HCT116 (cell line): ENCODE measurements at regions not wholly inside any gene's neighbourhood (a gene's known extent, or its start where the extent isn't known, plus 50 kb on each side); places are given as distances from the start of the nearest gene placed in this dataset.

ENCODE experiments used
- ATAC-seq: fragments of 200-7000 bp; cut with Tn5 transposase; 2 replicates; pipeline ENCODE4 v1.9.1; 2020; ENCODE audit warnings: mild to moderate bottlenecking, moderate library complexity
- BruUV-seq: library from RNA; stranded (reverse); fragments of 400-500 nt; replicated peaks from 2 replicates; lab custom pipeline; 2021; lab: Mats Ljungman, UMichigan
- CTCF ChIA-PET: fragments of 300-600 bp; sonication (Branson Sonifier 250); formaldehyde crosslinking; loops from one replicate; lab custom pipeline; 2021; ENCODE audit warnings: antibody characterized with exemption; lab: Charles Lee
- POLR2A ChIA-PET: fragments of 300-600, 350-600 bp; sonication (Branson Sonifier 250); formaldehyde crosslinking; loops from one replicate; lab custom pipeline; 2021; ENCODE audit warnings: antibody characterized with exemption; lab: Charles Lee
- RAD21 ChIA-PET, 2 experiments: fragments of 300-600 bp; sonication (Branson Sonifier 250); formaldehyde crosslinking; loops; one replicate each; lab custom pipeline; 2023; ENCODE audit warnings: low total read pairs in 2 of 2; ENCODE audit not compliant: uncharacterized antibody in 2 of 2, unreplicated experiment in 2 of 2, low non-redundant PET in 1 of 2; lab: Charles Lee
- DNase-seq: peaks from one replicate; pipeline ENCODE4 v3.0.0-alpha.2; 2010; ENCODE audit warnings: low read depth, low spot score
- H2AFZ ChIP-seq: fragments of 200-600 bp; shearing (Covaris generic), sonication (generic); 2 replicates; pipeline ENCODE4 v1.6.1; 2017; ENCODE audit warnings: low read depth, mixed run types, mixed read lengths, antibody characterized with exemption, low read length; ENCODE audit not compliant: poor library complexity, severe bottlenecking
- H3K27ac ChIP-seq: 2 replicates; pipeline ENCODE4 v1.5.1; 2012; ENCODE audit warnings: low read depth, low read length
- H3K27me3 ChIP-seq: fragments of 200-600 bp; sonication (generic); 2 replicates; pipeline ENCODE4 v1.6.1; 2016; ENCODE audit warnings: mixed run types, low read length, mixed read lengths; ENCODE audit not compliant: insufficient read depth
- H3K36me3 ChIP-seq, 2 experiments: fragments of 200-500 bp in 1 of 2; fragments of 200-600 bp in 1 of 2; sonication (Bioruptor generic) in 1 of 2; sonication (generic) in 1 of 2; 2 replicates each; pipeline versions ENCODE4 v1.5.1 to v1.6.1; 2014 to 2016; ENCODE audit warnings: low read length in 2 of 2, inconsistent platforms in 1 of 2, mixed read lengths in 1 of 2, mixed run types in 1 of 2; ENCODE audit not compliant: insufficient read depth in 2 of 2, control insufficient read depth in 1 of 2
- H3K4me1 ChIP-seq, 2 experiments: fragments of 200-600 bp in 1 of 2; sonication (generic) in 1 of 2; 2 replicates each; pipeline versions ENCODE4 v1.5.1 to v1.6.1; 2012 to 2017; ENCODE audit warnings: low read length in 2 of 2, inconsistent platforms in 1 of 2, mild to moderate bottlenecking in 1 of 2, mixed read lengths in 1 of 2, mixed run types in 1 of 2, moderate library complexity in 1 of 2; ENCODE audit not compliant: insufficient read depth in 2 of 2, control insufficient read depth in 1 of 2
- H3K4me2 ChIP-seq: fragments of 200-600 bp; sonication (generic); 2 replicates; pipeline ENCODE4 v1.6.1; 2017; ENCODE audit warnings: mixed run types, low read length, mixed read lengths
- H3K4me3 ChIP-seq, 2 experiments: fragments of 200-600 bp in 1 of 2; sonication (generic) in 1 of 2; replicated peaks in 1 of 2; 2 replicates each; pipeline ENCODE4 v1.5.1; 2011 to 2016; ENCODE audit warnings: low read length in 2 of 2, control low read depth in 1 of 2, low read depth in 1 of 2, mild to moderate bottlenecking in 1 of 2, mixed read lengths in 1 of 2, mixed run types in 1 of 2
- H3K79me2 ChIP-seq: fragments of 200-600 bp; sonication (generic); 2 replicates; pipeline ENCODE4 v1.6.1; 2017; ENCODE audit warnings: mild to moderate bottlenecking, mixed run types, low read length, moderate library complexity, mixed read lengths; ENCODE audit not compliant: insufficient read depth
- H3K9ac ChIP-seq: fragments of 200-600 bp; sonication (generic); 2 replicates; pipeline ENCODE4 v1.6.1; 2016; ENCODE audit warnings: low read length, mixed read lengths
- H3K9me2 ChIP-seq: fragments of 200-600 bp; sonication (generic), shearing (Covaris generic); 2 replicates; pipeline ENCODE4 v1.6.1; 2017; ENCODE audit warnings: mixed run types, mild to moderate bottlenecking, moderate library complexity; ENCODE audit not compliant: insufficient read depth
- H3K9me3 ChIP-seq, 2 experiments: fragments of 200-500 bp in 1 of 2; fragments of 200-600 bp in 1 of 2; sonication (Bioruptor generic) in 1 of 2; sonication (generic) in 1 of 2; 2 replicates each; pipeline ENCODE4 v1.6.1; 2014 to 2017; ENCODE audit warnings: low read length in 2 of 2, mixed read lengths in 2 of 2, inconsistent platforms in 1 of 2, low read depth in 1 of 2, mild to moderate bottlenecking in 1 of 2, mixed run types in 1 of 2, moderate library complexity in 1 of 2; ENCODE audit not compliant: control insufficient read depth in 1 of 2, insufficient read depth in 1 of 2
- H4K20me1 ChIP-seq: fragments of 200-600 bp; sonication (generic), shearing (Covaris generic); 2 replicates; pipeline ENCODE4 v1.6.1; 2017; ENCODE audit warnings: mixed run types, mild to moderate bottlenecking, moderate library complexity; ENCODE audit not compliant: insufficient read depth
- CBX3 ChIP-seq: IDR thresholded peaks from 2 replicates; pipeline ENCODE4 v1.6.1; 2012; ENCODE audit warnings: low read depth
- EGR1 ChIP-seq: IDR thresholded peaks from 2 replicates; pipeline ENCODE4 v1.6.1; 2012; ENCODE audit warnings: low read depth
- JUND ChIP-seq: IDR thresholded peaks from 2 replicates; pipeline ENCODE4 v1.6.1; 2012
- POLR2A ChIP-seq: IDR thresholded peaks from 2 replicates; pipeline ENCODE4 v1.7.0; 2011; ENCODE audit warnings: borderline replicate concordance; ENCODE audit not compliant: insufficient read depth, insufficient read length; ENCODE audit errors: extremely low read depth
- POLR2AphosphoS5 ChIP-seq: IDR thresholded peaks from 2 replicates; pipeline ENCODE4 v1.6.1; 2011; ENCODE audit warnings: mild to moderate bottlenecking, low read depth, low read length, moderate library complexity
- REST ChIP-seq: IDR thresholded peaks from 2 replicates; pipeline ENCODE4 v1.6.1; 2012; ENCODE audit warnings: low read depth
- SRF ChIP-seq: IDR thresholded peaks from 2 replicates; pipeline ENCODE4 v1.6.1; 2012; ENCODE audit warnings: low read depth
- TCF7L2 ChIP-seq: IDR thresholded peaks from 2 replicates; pipeline ENCODE4 v1.7.0; 2011; ENCODE audit warnings: borderline replicate concordance, inconsistent platforms; ENCODE audit not compliant: insufficient read depth, insufficient read length; ENCODE audit errors: extremely low read depth
- intact Hi-C: fragments of 100-400 bp; cut with micrococcal nuclease; formaldehyde crosslinking; loops from 2 replicates; pipeline ENCODE4 v1.10.0; 2022
- TF ChIP-seq, protein P1 (sequence below): IDR thresholded peaks from 2 replicates; pipeline ENCODE4 v1.6.1; 2011; ENCODE audit warnings: mild to moderate bottlenecking, low read length, moderate library complexity; ENCODE audit not compliant: insufficient replicate concordance; ENCODE audit errors: extremely low read depth

DNA sequence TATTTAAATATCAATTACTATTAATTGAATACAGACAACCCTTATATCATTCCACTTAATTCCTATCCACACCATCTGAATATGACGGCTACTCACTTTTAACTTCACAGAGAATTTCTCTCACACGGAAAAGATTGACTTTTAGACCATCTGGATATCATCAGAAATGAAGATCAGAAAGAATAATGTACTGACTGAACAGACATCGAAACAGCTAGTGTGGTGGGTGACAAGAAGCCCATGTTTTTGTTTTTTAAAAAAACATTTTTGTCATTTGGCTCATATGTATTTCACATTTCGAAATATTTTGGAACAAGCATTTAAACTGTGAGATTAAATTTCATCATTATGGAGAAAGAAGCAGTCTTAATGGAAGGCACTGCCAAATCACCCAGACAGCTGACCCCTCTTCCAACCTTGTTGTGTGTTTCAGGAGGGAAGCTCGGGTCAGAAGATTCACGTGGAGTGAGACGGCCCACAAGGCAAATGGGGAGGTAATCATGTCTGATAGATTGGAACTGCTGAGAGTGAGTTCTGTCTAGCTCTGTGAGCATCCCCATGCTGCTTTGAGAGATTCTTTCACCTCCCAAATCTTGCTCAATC is 204.2 kb upstream of the RASGEF1B start:
- POLR2A ChIA-PET: no interaction called here
- no peak overlapping the region for H3K27ac ChIP-seq
- no peaks in the 10 kb centered on the region for H3K4me1 ChIP-seq
- intact Hi-C loops: no loop called here
- H3K4me2 ChIP-seq: no peak overlapping the region
- RAD21 ChIA-PET: no interaction called here
- H3K4me3 ChIP-seq: no peak overlapping the region
- H4K20me1 ChIP-seq: no peaks in the 10 kb centered on the region
- peaks cover 7% of the 10 kb centered on the region for H3K27me3 ChIP-seq
- no peaks in the 10 kb centered on the region for H3K9me3 ChIP-seq
- no peak overlapping the region for H3K9ac ChIP-seq
- CTCF ChIA-PET: no interaction called here
- BruUV-seq: no TSS peak
- TF ChIP-seq EGR1 (no peak), CBX3 (no peak), REST (no peak), POLR2AphosphoS5 (no peak), POLR2A (no peak), TCF7L2 (no peak), JUND (no peak), SRF (no peak)
- TF ChIP-seq, protein P1, sequence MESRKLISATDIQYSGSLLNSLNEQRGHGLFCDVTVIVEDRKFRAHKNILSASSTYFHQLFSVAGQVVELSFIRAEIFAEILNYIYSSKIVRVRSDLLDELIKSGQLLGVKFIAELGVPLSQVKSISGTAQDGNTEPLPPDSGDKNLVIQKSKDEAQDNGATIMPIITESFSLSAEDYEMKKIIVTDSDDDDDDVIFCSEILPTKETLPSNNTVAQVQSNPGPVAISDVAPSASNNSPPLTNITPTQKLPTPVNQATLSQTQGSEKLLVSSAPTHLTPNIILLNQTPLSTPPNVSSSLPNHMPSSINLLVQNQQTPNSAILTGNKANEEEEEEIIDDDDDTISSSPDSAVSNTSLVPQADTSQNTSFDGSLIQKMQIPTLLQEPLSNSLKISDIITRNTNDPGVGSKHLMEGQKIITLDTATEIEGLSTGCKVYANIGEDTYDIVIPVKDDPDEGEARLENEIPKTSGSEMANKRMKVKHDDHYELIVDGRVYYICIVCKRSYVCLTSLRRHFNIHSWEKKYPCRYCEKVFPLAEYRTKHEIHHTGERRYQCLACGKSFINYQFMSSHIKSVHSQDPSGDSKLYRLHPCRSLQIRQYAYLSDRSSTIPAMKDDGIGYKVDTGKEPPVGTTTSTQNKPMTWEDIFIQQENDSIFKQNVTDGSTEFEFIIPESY: no peak
- DNase-seq: no peak
- no peak overlapping the region for H2AFZ ChIP-seq
- no peak for ATAC-seq
- H3K79me2 ChIP-seq: no peaks in the 10 kb centered on the region
- no peaks in the 10 kb centered on the region for H3K36me3 ChIP-seq
- no peaks in the 10 kb centered on the region for H3K9me2 ChIP-seq
